Tibial nerve (tissue), 3 donors: ENCODE measurements at regions not wholly inside any gene's neighbourhood (a gene's known extent, or its start where the extent isn't known, plus 50 kb on each side); places are given as distances from the start of the nearest gene placed in this dataset.

ENCODE experiments used
- CTCF ChIP-seq, 5 experiments: fragments of 200-600 bp in 3 of 5; fragments of 450-650 bp in 2 of 5; sonication (generic) in 3 of 5; IDR thresholded peaks; one replicate each; pipeline ENCODE4 v1.5.1; 2016 to 2019; ENCODE audit warnings: antibody characterized with exemption in 5 of 5, mild to moderate bottlenecking in 3 of 5, moderate library complexity in 2 of 5
- POLR2A ChIP-seq, 2 donors: fragments of 450-650 bp; IDR thresholded peaks; one replicate each; pipeline ENCODE4 v1.6.1; 2017; ENCODE audit warnings: antibody characterized with exemption in 2 of 2, mild to moderate bottlenecking in 2 of 2, moderate library complexity in 2 of 2

GRCh38 chr7:66558201-66558641 lies 70.5 kb upstream of the KCTD7 start:
- TF ChIP-seq POLR2A (IDR thresholded peaks at IDR 0.05) (no peak), CTCF (IDR thresholded peaks at IDR 0.05) (no peak)
